ENCODE measurements at regions not wholly inside any gene's neighbourhood (a gene's known extent, or its start where the extent isn't known, plus 50 kb on each side); places are given as distances from the start of the nearest gene placed in this dataset.

- RAD21 ChIA-PET (ENCODE audit: unreplicated experiment): no interaction called here
Measured at GRCh38 chr13:63381078-63381859, 1965.6 kb upstream of the PCDH20 start.

GRCh38 chr13:63377986-63378385 lies 1962.3 kb upstream of the PCDH20 start:
- WGBS (ENCODE audit: insufficient coverage, insufficient replicate concordance, low lambda C conversion rate, missing lambda C conversion rate): 5% methylated on average over 2 of the region's 2 CpGs
- no peaks in the 10 kb centered on the region for H4K20me1 ChIP-seq (ENCODE audit: control insufficient read depth, insufficient read depth)
- ChIA-PET RAD21 (ENCODE audit: unreplicated experiment) (no interaction called here), POLR2A (no interaction called here), SMC1A (ENCODE audit: uncharacterized antibody, unreplicated experiment) (no interaction called here), CTCF (no interaction called here)
- no peaks in the 10 kb centered on the region for H3K9me3 ChIP-seq (replicated peaks; ENCODE audit: control insufficient read depth, insufficient read depth, low read length)
- ATAC-seq: no peak
- no peak overlapping the region for H3K9ac ChIP-seq (ENCODE audit: control insufficient read depth, insufficient read depth, low read length)
- no peak for DNase-seq (ENCODE audit: low read depth, low spot score)
- no peaks in the 10 kb centered on the region for H3K27me3 ChIP-seq (replicated peaks in 1 of 2; ENCODE audit: control insufficient read depth in 2 of 2, insufficient read depth in 2 of 2, low read length in 1 of 2)
- no peak overlapping the region for H3K4me3 ChIP-seq
- H3K4me1 ChIP-seq (ENCODE audit: control insufficient read depth, insufficient read depth, low read length): no peaks in the 10 kb centered on the region
- no peak for FAIRE-seq
- no TSS peak for BruUV-seq (replicated peaks)
- in situ Hi-C loops (cut with MboI) (no loop called here), intact Hi-C loops (cut with micrococcal nuclease; ENCODE audit: unreplicated experiment) (no loop called here)
- no peaks in the 10 kb centered on the region for H3K36me3 ChIP-seq (ENCODE audit: control insufficient read depth in 2 of 2, insufficient read depth in 2 of 2, low read length in 1 of 2)
- no peak overlapping the region for H3K27ac ChIP-seq (ENCODE audit: control insufficient read depth, insufficient read depth)
- H2AFZ ChIP-seq (ENCODE audit: control insufficient read depth, low read depth, low read length): no peak overlapping the region
- H3K79me2 ChIP-seq (ENCODE audit: control insufficient read depth, insufficient read depth, low read length): no peaks in the 10 kb centered on the region
- no peak overlapping the region for H3K4me2 ChIP-seq (ENCODE audit: control insufficient read depth, insufficient read depth)
- TF ChIP-seq NR2F1 (conservative IDR thresholded peaks at IDR 0.05) (no peak), MLLT1 (IDR thresholded peaks at IDR 0.05) (no peak), SREBF2 (IDR thresholded peaks at IDR 0.05; ENCODE audit: low read length) (no peak), IRF5 (IDR thresholded peaks at IDR 0.05; ENCODE audit: borderline replicate concordance) (no peak), NRF1 (conservative IDR thresholded peaks at IDR 0.05; ENCODE audit: low read depth, low read length) (no peak), STAT1 (conservative IDR thresholded peaks at IDR 0.05) (no peak), IKZF1 (conservative IDR thresholded peaks at IDR 0.05) (no peak), ZSCAN29 (IDR thresholded peaks at IDR 0.05) (no peak), KDM1A (IDR thresholded peaks at IDR 0.05; ENCODE audit: borderline replicate concordance) (no peak)

More at GRCh38 chr13:63381078-63381859, 1965.6 kb upstream of the PCDH20 start:
- H3K27me3 ChIP-seq (replicated peaks in 1 of 2; ENCODE audit: control insufficient read depth in 2 of 2, insufficient read depth in 2 of 2, low read length in 1 of 2): no peaks in the 10 kb centered on the region
- BruUV-seq (replicated peaks): no TSS peak
- TF ChIP-seq POLR2A (IDR thresholded peaks at IDR 0.05; ENCODE audit: low read depth, low read length) (no peak), MTA3 (IDR thresholded peaks at IDR 0.05; ENCODE audit: borderline replicate concordance, low read length) (no peak), SP1 (IDR thresholded peaks at IDR 0.05; ENCODE audit: low read depth, low read length) (no peak)
- TF ChIP-seq, protein P1, sequence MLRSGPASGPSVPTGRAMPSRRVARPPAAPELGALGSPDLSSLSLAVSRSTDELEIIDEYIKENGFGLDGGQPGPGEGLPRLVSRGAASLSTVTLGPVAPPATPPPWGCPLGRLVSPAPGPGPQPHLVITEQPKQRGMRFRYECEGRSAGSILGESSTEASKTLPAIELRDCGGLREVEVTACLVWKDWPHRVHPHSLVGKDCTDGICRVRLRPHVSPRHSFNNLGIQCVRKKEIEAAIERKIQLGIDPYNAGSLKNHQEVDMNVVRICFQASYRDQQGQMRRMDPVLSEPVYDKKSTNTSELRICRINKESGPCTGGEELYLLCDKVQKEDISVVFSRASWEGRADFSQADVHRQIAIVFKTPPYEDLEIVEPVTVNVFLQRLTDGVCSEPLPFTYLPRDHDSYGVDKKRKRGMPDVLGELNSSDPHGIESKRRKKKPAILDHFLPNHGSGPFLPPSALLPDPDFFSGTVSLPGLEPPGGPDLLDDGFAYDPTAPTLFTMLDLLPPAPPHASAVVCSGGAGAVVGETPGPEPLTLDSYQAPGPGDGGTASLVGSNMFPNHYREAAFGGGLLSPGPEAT (IDR thresholded peaks at IDR 0.05; ENCODE audit: low read depth): no peak
- no peak overlapping the region for H3K9ac ChIP-seq (ENCODE audit: control insufficient read depth, insufficient read depth, low read length)
- no peak overlapping the region for H3K27ac ChIP-seq (ENCODE audit: control insufficient read depth, insufficient read depth)
- H3K4me1 ChIP-seq (ENCODE audit: control insufficient read depth, insufficient read depth, low read length): no peaks in the 10 kb centered on the region
- no peaks in the 10 kb centered on the region for H3K9me3 ChIP-seq (replicated peaks; ENCODE audit: control insufficient read depth, insufficient read depth, low read length)
- no peak for FAIRE-seq
- H3K4me3 ChIP-seq: no peak overlapping the region
- SMC1A ChIA-PET (ENCODE audit: uncharacterized antibody, unreplicated experiment): no interaction called here
- H3K4me2 ChIP-seq (ENCODE audit: control insufficient read depth, insufficient read depth): no peak overlapping the region
- CTCF ChIA-PET: no interaction called here
- H4K20me1 ChIP-seq (ENCODE audit: control insufficient read depth, insufficient read depth): no peaks in the 10 kb centered on the region
- in situ Hi-C loops (cut with MboI) (no loop called here), intact Hi-C loops (cut with micrococcal nuclease; ENCODE audit: unreplicated experiment) (no loop called here)
- no peaks in the 10 kb centered on the region for H3K36me3 ChIP-seq (ENCODE audit: control insufficient read depth in 2 of 2, insufficient read depth in 2 of 2, low read length in 1 of 2)
- WGBS (ENCODE audit: insufficient coverage, insufficient replicate concordance, low lambda C conversion rate, missing lambda C conversion rate): 40% methylated on average over 2 of the region's 2 CpGs
- no peaks in the 10 kb centered on the region for H3K79me2 ChIP-seq (ENCODE audit: control insufficient read depth, insufficient read depth, low read length)
- no peak overlapping the region for H2AFZ ChIP-seq (ENCODE audit: control insufficient read depth, low read depth, low read length)
- no peak for DNase-seq (ENCODE audit: low read depth, low spot score)
- ATAC-seq: peak; percentile 42; the same call in 2 of the 3 replicates
- POLR2A ChIA-PET: no interaction called here
